GM10266 (cell line): ENCODE measurements at regions not wholly inside any gene's neighbourhood (a gene's known extent, or its start where the extent isn't known, plus 50 kb on each side); places are given as distances from the start of the nearest gene placed in this dataset.
"Not testable (repeated sequence)": the region's sequence is repeated elsewhere in the genome, so short reads cannot be mapped to it uniquely, and the experiment has no call there.

Experiments used
- DNase-seq: peaks from one replicate; pipeline ENCODE4 v3.0.0; 2012; ENCODE audit errors: extremely low spot score
- TF ChIP-seq, protein P1 (sequence below): IDR thresholded peaks from 2 replicates; pipeline ENCODE4 v1.5.1; 2012; ENCODE audit warnings: mild to moderate bottlenecking, low read depth; ENCODE audit not compliant: control insufficient read depth, insufficient read depth; ENCODE audit errors: missing control alignments

DNA sequence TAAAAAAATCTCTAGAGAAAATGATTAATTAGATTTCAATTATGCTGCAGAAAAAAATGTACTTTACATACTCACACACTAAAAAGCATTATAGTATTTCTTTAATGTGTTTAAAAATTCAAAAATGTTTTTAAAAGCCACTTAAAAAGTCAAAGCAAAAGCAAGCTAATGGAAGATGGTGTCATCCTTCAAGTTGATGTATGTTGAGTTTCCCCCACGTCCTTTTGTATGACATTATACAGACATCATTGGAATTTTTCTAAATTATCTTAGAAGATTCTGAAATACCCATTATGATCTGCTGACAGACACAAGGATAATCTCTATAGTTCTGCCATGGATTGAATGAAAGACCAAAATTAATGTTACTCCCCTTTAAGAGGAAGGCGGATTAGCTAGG is 393.7 kb upstream of the TENM3 start:
- DNase-seq, result no peak
- TF ChIP-seq, protein P1, sequence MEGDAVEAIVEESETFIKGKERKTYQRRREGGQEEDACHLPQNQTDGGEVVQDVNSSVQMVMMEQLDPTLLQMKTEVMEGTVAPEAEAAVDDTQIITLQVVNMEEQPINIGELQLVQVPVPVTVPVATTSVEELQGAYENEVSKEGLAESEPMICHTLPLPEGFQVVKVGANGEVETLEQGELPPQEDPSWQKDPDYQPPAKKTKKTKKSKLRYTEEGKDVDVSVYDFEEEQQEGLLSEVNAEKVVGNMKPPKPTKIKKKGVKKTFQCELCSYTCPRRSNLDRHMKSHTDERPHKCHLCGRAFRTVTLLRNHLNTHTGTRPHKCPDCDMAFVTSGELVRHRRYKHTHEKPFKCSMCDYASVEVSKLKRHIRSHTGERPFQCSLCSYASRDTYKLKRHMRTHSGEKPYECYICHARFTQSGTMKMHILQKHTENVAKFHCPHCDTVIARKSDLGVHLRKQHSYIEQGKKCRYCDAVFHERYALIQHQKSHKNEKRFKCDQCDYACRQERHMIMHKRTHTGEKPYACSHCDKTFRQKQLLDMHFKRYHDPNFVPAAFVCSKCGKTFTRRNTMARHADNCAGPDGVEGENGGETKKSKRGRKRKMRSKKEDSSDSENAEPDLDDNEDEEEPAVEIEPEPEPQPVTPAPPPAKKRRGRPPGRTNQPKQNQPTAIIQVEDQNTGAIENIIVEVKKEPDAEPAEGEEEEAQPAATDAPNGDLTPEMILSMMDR, result no peak

DNA sequence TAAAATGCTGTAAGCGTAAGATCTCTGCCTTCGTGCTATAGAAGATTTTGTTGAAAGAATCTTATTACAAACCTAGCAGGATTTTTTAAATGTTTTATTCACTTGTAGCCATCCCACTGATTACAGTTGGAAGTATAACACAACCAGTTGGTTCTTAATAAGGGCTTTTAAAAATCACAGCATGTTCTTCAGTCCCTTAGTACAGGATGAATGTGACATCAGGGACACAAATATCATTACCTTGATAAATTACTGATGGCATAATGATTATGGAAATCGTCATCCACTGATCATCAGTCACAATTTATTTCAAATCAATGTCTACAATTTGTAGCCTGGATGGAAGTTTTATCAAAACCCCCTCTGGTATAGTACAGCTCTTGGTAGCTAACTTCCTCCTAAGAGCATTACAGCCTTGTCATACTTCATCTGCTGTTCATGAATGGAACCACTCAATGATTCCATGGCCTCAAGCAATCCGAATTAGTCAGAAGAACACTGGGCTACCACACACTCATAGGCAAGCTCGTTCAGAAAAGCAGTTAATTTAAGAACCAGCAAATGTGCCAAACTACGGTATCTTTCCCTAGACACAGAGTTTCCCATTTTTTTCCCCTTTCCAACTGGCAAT is 389.2 kb upstream of the TENM3 start:
- TF ChIP-seq, protein P1, result no peak
- DNase-seq, result no peak

DNA sequence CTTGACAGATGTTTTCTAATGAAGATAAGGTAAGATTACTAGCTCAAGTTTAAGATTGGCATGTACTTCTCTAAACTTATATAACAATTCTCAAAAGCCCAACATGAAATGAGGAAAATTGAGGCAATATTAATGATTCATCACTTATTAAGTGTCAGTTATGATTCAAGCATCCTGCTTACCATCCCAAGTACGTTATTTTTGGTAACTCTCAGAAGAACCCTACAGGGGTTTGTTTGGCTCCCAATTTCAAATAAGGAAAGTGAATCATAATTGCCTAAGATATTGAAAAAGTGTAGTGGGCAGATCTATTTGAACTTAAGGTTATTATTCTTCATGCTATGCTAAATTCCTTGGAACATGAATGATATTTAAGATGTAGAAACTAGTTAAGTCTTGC is 387.9 kb upstream of the TENM3 start:
- DNase-seq, result no peak
- TF ChIP-seq, protein P1, result no peak

DNA sequence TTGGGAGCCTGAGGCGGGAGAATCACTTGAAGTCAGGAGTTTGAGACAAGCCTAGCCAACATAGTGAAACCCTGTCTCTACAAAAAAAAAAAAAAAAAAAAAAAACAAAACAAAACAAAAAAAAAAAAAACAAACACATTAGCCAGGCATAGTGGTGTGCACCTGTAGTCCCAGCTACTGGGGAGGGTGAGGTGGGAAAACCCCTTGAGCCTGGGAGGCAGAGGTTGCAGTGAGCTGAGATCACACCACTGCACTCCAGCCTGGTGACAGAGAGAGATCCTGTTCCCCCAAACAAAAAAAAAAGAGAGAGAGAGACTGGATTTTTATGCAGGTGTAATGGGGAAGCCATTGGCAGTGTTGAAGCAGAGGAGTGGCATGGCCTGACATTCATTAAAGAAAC is 385.7 kb upstream of the TENM3 start:
- DNase-seq, result not testable (repeated sequence)

DNA sequence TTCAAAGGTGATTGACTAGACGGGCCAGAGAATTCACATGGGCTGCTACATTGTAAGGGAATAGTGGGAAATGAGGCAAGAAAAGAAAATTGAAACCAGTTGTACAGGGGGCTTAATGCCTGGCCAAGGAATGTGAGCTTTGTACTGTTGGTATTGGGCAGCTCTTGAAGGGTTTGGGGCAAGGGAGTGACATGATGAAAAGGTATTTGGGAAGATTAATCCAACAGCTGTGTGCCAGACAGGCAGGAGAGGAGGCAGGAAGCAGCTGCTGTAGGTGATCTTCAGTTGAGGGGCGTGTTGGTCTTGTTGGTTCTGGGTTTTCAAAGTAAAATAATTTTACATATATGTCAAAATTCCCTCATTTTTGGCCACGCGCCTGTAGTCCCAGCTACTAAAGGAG is 384.5 kb upstream of the TENM3 start:
- no peak for DNase-seq
- TF ChIP-seq, protein P1, result no peak

DNA sequence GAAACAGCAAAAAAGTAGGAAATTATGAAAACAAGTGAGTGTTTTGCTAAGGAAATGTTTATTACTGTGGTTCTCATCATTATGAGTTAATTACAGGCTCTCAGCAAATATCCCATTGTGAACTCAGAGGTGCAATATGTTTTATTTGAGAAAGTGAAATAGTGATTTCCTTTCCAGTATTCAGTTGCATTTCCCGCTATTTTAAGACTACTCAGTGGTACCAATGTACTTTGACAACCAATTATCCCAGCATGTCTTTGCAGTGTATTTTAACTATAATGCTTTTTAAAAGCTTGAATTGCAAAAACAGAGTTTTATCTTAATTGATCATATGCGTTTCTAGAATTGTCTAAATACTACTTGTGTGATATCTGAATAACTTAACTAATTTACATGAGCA is 383.8 kb upstream of the TENM3 start:
- DNase-seq, result no peak
- TF ChIP-seq, protein P1, result no peak

DNA sequence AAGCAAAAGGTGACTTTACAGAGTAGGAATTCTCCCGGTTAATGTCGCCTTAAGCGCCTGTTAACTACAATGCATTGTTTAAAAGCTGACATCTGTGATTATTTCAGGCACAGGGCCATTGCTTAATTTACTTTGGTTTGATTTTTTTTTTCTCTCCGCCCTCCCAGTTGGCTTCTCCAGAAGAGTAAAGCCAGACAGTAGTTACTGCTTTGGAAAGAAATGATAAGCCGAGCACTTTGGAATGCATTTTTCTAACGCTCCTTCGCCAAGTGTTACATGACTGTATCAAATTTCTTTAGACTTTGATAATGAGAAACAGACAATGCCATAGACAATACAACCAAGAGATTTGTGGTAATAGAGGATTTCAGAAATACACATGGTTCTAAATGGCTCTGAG is 383.0 kb upstream of the TENM3 start:
- TF ChIP-seq, protein P1, result no peak
- DNase-seq, result no peak

DNA sequence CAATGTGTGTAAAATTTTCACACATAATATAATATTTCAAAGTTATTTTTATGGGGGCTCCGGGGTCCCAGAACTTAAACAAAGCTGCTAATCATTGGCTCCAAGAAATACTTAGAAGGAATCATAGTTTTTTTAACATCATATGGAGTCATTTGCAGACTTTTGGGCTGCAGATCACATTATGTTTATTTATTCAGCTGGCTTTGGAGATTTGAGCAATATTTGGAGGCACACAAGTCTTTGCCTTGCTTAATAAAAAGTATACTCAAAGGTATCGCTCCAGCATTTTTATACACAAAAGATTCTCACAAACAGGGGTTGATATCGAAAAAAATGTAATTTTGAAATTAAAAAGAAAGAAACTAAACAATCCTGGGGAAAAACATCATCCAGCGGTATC is 382.5 kb upstream of the TENM3 start:
- TF ChIP-seq, protein P1, result no peak
- no peak for DNase-seq
